Activated T-cell treated with anti-CD3 and anti-CD28 coated beads for 48 hours (primary cell): ENCODE measurements at regions not wholly inside any gene's neighbourhood (a gene's known extent, or its start where the extent isn't known, plus 50 kb on each side); places are given as distances from the start of the nearest gene placed in this dataset.

Source experiments
- DNase-seq: peaks from one replicate; pipeline ENCODE4 v3.0.0-alpha.2; 2020; ENCODE audit warnings: low read depth

GRCh38 chr21:43364261-43364510, 62.7 kb downstream of the SIK1 start:
- no peak for DNase-seq

- DNase-seq, result no peak
These were observed 63.2 kb downstream of the SIK1 start for GRCh38 chr21:43363506-43364260.

DNA sequence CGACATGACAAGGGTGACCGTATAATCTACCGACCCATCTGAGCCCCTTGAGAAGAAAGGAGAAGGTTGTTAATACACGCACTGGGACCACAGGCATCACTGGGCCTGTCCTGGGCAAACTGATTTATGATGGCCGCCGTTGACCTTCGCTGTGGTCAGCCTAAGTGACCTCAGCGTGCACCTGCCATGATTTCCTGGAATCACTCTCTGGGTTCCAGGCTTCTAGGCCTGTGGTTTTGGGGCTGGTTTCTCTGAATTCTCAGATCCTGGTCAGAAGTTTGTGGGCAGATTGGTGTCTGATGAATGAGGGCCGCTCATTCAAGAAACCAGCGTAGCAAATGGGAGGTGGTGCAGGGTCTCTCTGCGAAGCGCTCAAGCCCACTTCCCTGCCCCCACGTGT, 64.0 kb downstream of the SIK1 start:
- DNase-seq, result no peak

DNA sequence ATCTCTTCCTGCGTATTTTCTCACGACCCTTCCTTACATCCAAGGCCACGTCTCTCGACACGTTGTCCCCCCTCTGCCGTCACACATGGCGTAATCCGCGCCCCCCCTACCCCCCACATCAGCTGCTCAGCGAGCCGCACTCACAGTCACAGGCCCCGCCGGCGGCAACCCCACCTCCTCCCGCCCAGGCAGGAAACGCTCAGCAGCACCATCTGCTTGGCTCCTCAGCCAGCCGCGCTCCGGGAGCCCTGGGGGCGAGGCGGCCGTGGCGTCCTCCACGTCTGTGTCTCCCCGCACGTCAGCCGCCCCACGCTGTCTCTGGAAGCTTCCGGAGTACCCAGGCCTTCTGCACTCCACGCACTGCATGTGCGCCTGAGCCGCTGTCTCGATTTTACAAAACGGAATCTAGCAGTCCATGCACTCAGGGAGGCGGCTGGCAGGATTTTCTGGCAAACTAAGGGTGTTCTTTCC, 64.6 kb downstream of the SIK1 start:
- peak; percentile 66 for DNase-seq

DNA sequence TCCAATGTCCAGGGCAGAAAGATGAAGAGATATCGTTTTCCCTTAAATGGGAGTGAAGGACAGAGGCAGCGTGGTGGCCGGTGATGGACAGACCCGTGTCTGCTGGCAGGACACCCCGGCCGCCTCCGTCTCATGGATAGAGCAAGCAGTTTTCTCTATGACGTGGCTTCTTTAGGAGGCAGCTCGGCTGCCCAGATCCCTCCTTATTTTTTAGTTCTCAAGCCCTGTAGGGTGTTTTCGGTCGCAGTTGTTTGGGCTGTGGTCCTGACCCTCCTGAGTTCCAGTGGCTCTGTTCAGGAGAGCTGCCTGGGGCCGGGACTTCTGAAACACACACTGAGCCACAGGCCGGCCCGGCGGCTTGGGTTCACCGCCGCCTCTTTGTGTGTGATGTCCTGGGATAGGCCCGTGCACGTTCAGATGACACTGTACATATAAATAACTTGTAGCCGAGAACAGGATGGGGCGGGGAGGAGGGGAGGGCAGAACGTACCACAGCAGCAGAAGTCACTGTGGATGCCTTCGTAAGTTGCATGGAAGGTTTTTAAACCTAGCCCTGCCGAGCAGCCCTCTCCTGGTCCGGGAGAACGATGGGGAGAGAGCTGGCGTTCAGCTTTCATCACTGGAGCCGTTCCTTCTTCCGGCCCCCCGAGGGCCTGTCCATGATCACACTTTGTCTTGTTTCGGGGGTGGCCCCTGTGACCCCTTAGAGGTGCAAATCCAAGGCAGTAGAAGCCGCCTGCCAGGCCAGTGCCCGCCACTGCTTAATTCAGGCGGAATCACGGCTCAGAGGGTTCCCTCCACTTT, 65.2 kb downstream of the SIK1 start:
- peak; percentile 12 for DNase-seq

DNA sequence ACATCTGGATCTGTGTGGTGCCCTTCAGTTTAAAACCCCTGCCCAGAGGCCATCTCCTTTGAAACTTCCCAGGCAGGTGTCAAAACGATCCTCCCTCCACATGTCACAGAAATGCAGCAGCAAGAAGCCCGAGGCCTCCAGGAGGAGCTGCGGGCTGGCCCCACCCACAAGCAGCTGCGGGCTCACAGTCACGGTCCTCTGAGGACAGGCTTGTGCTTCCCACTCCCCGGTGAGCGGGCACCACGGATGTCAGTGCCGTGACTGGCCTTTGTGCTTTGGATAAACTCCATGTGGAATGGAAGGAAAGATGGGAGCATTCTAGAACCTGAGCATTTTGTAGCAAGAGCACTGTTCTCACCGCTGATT, 65.8 kb downstream of the SIK1 start:
- peak; percentile 20 for DNase-seq

- DNase-seq, result no peak
These were observed 66.3 kb downstream of the SIK1 start for GRCh38 chr21:43360441-43361126.

DNA sequence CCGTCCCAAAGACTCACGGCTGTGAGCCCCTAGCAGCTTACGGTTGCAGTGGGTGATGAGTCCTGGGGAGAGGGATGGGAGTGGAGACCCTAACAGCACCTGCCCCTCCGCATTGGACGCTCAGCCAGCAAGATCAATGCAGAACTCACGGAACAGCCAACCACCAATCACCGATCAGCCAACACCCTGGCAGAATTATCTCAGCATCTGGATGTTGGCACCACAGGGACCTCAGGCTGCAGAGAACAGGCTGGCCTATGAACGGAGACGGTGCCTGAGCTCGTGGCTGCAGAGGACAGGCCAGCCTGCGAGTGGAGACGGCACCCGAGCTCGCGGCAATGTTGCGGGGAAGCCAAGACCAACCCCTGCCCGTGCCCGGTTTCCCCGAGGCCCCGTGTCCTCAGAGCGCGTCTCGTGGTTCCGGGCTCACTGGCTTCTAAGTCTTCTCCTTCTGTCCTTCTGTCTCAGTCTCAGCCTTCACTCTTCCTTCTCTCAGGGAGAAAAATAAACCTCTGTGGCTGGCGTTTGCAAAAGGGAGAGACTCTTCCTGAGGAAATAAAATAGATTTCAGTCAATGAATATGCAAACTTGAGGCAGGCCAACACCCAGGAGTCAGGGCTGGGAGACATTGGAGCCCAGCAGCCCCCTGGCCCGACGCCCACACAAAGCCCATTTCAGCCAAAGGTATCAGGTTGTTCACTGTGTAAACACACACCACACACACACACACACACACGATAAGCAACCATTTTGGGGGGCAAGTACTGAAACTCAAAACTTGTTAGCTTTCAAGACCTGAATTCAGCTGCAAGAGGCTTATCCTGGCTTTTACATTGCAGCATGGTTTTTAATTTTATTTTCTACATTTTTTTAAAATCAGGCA, 67.8 kb downstream of the SIK1 start:
- no peak for DNase-seq

- no peak for DNase-seq
These were observed 69.1 kb downstream of the SIK1 start for GRCh38 chr21:43357715-43358430.

DNA sequence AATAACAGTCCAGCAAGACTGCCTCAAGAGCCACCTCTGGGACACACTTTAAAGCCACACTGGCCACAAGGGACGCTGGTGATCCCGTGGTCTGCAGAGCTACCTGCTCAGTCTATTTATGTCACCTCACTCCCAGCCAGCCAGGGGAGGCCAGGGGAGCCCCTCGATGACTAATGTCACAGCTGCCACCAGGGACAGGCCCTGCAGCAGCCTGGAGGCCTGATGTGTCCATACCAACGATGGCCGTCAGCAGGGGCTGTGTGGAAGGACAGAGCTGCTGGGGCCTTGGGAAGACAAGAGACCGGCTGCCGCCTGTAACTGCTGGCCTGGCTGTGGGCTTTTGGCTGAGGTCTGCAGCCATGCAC, 71.0 kb downstream of the SIK1 start:
- DNase-seq, result no peak

DNA sequence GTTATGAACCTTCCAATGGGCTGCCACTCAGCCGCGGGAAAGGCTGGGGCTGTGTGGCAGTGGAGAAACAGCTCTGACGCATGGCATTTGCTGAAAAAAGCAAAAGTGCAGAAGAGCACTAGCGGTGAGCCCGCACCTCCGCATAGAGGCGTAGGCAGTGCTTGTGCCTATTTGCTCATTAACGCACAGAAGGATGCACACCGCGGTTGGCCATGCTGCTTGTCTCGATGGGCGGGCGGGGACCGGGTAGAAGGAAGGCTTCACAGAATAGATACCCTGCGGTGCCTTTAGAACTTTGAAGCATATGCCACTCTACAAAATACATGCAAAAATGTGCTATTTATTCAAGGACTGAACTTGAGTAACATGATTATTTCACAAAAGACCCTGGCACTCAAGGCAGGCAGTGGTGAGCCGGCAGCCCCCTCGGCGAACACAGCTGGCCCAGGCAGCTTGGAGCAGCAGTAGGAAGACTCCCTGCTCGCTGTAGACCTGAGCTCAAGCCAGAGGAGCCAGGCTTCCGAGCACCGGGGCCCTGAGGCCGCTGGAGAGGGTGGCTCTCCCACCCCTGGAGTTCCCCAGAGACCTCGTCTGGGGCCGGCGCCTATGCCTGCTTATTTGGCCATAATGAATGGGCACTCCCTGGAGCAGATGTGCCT, 71.5 kb downstream of the SIK1 start:
- no peak for DNase-seq

DNA sequence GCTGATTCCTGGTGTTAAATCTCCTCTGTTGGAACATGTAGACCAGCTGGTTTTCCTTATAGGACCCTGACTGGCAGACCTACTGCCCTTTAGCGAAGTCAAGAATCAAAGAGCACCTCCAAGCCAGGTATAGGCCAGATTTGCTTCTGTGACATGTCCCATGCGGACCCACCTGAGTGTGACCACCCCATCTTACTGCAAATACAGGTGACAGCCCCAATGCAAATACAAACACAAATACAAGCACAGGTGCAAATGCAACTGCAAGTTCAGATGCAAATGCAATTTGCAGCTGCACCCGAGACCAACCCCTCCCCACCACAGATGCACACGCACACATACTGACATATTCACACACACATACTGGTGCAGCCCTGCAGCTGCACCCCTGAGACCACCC, 72.3 kb downstream of the SIK1 start:
- DNase-seq, result no peak

DNA sequence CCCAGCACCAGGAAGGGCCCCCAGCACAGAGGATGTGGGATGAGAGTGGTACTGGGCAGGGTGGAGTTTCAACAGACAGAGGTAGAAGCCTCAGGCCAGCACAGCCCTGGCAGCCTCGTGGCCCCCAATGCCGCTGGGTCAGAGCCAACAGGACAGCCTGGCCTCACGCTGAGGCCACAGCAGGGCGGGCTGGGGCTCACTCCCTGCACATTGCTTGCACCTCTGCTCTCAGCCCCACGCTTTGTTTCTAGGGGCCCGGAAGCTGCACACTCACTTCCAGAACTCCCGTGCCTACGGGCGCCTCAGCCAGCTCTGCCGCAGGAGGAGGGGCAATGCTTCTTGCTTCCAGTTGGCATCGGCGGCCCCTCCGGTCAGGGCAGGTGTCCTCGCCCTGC, 72.9 kb downstream of the SIK1 start:
- DNase-seq, result no peak

- DNase-seq, result no peak
These were observed 73.5 kb downstream of the SIK1 start for GRCh38 chr21:43353282-43354025.

GRCh38 chr21:43352568-43353281, 74.2 kb downstream of the SIK1 start:
- no peak for DNase-seq

DNA sequence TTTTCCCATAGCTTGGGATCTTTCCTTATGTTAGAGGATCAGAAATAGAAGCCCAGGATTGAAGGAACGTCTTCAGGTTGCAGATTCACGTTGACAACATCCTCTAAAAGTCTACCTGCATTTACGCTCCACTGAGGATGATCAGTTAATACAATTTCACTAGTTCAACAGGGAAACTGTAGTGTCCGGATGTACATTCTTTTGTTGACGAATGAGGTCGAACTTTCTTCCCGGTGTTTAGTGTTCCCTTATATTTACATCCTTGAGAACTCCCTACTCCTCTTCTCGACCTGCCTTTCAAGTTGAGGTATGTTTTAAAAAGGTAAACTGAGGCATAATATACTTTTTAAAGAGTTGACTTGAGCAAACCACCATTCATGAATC, 74.8 kb downstream of the SIK1 start:
- no peak for DNase-seq

DNA sequence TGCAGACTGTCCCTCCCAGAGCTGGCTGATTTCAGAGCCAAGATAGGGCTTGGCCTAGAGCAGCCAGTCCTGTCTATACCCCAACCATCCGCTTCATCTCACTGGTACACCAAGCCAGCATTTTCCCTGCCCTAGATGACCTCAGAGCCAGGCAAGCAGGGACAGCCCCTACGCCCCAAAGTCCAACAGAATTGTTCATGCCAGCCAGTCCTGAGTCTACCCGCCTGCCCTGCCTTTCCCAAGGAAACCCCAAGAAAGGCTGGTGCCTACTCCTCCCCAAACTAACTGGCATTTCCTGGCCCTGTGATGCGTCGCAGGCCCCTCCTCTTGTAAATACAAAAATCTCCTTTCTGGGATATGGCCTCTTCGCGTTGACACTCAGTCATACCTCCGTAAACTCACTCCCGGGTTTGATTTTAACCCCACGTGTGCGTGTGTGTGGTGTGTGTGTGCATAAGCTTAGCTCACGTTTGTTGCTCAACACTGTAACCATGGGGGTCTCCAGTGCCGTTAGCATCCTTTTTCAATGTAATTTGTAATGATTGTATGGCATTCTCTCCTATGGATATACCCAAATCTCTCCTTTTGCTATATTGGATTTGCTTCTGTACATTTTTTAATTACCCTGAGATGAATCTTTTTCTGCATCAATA, 75.3 kb downstream of the SIK1 start:
- DNase-seq, result no peak

- no peak for DNase-seq
These were observed 77.3 kb downstream of the SIK1 start for GRCh38 chr21:43349644-43350043.

DNA sequence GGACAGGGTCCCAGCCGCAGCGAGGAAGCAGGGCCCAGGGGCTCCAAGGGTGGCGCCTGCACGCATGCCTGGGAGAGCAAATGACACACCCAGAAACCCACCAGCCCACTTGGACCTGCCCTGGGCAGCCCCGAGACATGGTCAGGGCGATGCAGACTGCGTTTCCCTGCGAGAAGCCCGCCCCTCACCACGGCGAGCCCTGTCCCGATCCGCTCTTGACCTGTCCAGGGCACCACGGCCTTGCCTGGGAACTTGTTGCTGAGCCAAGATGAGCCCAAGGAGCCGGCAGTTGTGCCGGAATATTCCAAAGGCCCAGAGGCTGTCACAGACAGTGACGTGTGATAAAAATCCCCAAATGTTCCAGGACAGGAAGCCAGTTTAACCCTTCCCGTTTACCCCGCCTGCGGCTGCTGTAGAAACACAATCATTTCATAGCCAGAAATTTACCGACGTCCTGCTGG, 78.1 kb downstream of the SIK1 start:
- DNase-seq, result no peak
